ENCODE measurements at regions not wholly inside any gene's neighbourhood (a gene's known extent, or its start where the extent isn't known, plus 50 kb on each side); places are given as distances from the start of the nearest gene placed in this dataset.

DNA sequence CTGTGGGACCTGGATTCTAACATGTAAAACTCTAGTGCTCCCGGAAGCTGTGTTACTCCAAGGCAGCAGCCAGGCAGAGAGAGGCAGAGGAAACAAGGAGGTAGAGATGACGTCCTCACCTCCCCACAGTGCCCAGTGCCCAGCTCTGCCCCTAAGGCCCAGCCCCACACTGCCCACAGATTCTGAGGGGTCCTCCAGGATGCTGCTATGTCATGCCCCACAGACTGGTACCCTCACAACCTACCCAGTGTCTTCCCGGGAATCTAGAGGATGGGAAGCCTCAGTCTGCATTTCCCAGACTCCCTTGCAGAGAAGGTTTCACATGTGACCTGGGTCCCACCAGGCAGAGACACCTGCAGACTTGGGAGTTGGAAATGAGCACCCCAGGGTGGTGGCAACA, 75.9 kb upstream of the PCSK6 start:
- H3K4me3 ChIP-seq (replicated peaks; ENCODE audit: insufficient read depth, low read length): no peak overlapping the region
- no peak for DNase-seq (ENCODE audit: low read depth in 1 of 2, low spot score in 1 of 2)
- no peak overlapping the region for H3K27ac ChIP-seq (replicated peaks)
- TF ChIP-seq POLR2AphosphoS5 (IDR thresholded peaks at IDR 0.05; ENCODE audit: low read depth) (no peak), GABPA (IDR thresholded peaks at IDR 0.05; ENCODE audit: low read depth) (no peak), SPI1 (IDR thresholded peaks at IDR 0.05; ENCODE audit: borderline replicate concordance, low read depth) (no peak)
- TF ChIP-seq, protein P1, sequence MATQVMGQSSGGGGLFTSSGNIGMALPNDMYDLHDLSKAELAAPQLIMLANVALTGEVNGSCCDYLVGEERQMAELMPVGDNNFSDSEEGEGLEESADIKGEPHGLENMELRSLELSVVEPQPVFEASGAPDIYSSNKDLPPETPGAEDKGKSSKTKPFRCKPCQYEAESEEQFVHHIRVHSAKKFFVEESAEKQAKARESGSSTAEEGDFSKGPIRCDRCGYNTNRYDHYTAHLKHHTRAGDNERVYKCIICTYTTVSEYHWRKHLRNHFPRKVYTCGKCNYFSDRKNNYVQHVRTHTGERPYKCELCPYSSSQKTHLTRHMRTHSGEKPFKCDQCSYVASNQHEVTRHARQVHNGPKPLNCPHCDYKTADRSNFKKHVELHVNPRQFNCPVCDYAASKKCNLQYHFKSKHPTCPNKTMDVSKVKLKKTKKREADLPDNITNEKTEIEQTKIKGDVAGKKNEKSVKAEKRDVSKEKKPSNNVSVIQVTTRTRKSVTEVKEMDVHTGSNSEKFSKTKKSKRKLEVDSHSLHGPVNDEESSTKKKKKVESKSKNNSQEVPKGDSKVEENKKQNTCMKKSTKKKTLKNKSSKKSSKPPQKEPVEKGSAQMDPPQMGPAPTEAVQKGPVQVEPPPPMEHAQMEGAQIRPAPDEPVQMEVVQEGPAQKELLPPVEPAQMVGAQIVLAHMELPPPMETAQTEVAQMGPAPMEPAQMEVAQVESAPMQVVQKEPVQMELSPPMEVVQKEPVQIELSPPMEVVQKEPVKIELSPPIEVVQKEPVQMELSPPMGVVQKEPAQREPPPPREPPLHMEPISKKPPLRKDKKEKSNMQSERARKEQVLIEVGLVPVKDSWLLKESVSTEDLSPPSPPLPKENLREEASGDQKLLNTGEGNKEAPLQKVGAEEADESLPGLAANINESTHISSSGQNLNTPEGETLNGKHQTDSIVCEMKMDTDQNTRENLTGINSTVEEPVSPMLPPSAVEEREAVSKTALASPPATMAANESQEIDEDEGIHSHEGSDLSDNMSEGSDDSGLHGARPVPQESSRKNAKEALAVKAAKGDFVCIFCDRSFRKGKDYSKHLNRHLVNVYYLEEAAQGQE (IDR thresholded peaks at IDR 0.05; ENCODE audit: insufficient replicate concordance, low read depth): no peak
- TF ChIP-seq, protein P2, sequence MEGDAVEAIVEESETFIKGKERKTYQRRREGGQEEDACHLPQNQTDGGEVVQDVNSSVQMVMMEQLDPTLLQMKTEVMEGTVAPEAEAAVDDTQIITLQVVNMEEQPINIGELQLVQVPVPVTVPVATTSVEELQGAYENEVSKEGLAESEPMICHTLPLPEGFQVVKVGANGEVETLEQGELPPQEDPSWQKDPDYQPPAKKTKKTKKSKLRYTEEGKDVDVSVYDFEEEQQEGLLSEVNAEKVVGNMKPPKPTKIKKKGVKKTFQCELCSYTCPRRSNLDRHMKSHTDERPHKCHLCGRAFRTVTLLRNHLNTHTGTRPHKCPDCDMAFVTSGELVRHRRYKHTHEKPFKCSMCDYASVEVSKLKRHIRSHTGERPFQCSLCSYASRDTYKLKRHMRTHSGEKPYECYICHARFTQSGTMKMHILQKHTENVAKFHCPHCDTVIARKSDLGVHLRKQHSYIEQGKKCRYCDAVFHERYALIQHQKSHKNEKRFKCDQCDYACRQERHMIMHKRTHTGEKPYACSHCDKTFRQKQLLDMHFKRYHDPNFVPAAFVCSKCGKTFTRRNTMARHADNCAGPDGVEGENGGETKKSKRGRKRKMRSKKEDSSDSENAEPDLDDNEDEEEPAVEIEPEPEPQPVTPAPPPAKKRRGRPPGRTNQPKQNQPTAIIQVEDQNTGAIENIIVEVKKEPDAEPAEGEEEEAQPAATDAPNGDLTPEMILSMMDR (IDR thresholded peaks at IDR 0.05; ENCODE audit: insufficient read depth, low read length): no peak
- no peaks in the 10 kb centered on the region for H3K27me3 ChIP-seq (ENCODE audit: insufficient read depth, poor library complexity, severe bottlenecking)

DNA sequence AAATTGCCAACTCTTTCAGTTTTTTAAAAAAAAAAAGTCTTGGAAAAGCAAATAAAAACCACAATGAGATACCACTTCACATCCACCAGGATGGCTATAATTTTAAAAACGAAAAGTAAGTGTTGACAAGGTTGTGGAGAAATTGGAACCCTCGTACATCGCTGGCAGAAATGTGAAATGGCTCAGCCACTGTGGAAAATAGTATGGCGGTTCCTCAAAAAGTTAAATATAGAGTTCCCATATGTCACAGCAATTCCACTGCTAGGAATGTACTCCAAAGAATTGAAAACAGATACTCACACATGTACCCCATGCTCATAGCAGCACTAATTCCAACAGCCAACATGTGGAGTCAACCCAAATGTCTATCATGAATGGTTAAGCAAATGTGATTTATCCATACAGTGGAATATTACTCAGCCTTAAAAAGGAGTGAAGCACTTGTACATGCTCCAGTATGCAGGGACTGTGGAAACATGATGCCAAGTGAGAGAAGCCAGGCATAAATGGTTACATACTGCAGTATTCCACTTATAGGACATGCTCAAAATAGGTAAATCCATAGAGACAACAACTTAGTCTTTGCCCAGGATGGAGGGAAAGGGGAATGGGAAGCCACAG, 73.8 kb upstream of the PCSK6 start:
- Histone ChIP-seq H3K27ac (replicated peaks) (no peak overlapping the region), H3K27me3 (ENCODE audit: insufficient read depth, poor library complexity, severe bottlenecking) (no peaks in the 10 kb centered on the region), H3K4me3 (replicated peaks; ENCODE audit: insufficient read depth, low read length) (no peak overlapping the region)
- DNase-seq (ENCODE audit: low read depth in 1 of 2, low spot score in 1 of 2): no peak
- TF ChIP-seq, protein P1 (IDR thresholded peaks at IDR 0.05; ENCODE audit: insufficient replicate concordance, low read depth): no peak
- TF ChIP-seq POLR2AphosphoS5 (IDR thresholded peaks at IDR 0.05; ENCODE audit: low read depth) (no peak), GABPA (IDR thresholded peaks at IDR 0.05; ENCODE audit: low read depth) (no peak)

DNA sequence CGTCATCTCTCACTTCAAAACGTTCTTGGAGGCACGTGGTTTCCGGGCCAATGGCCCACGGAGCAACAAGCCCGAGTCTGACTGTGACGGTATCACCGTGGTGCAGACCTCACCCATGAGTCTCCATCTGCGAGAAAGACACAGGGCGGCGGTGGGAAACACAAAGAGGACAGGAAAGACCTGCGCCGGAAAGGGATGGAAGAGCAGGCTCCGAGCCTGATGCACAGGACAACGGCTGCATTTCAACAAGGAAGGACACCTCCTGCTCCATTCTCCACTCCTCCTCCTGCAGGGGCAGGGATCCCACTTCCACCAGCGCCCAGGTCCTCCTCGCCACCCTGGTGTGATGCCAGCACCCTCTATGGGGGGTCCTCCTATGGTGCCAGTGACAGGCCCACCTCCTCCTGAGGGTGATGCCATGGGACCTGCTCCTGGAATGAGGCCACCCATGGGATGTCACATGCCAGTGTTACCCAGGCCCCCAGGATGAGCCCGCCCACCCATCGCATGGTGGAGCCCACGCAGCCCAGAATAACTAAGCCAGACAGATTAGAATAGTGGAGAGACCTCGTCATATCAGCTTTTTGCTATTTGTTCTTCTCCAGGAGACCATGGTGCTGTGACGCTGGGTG, 73.0 kb upstream of the PCSK6 start:
- Histone ChIP-seq H3K27ac (replicated peaks) (no peak overlapping the region), H3K4me3 (replicated peaks; ENCODE audit: insufficient read depth, low read length) (no peak overlapping the region), H3K27me3 (ENCODE audit: insufficient read depth, poor library complexity, severe bottlenecking) (no peaks in the 10 kb centered on the region)
- DNase-seq (ENCODE audit: low read depth in 1 of 2, low spot score in 1 of 2): no peak
- TF ChIP-seq GABPA (IDR thresholded peaks at IDR 0.05; ENCODE audit: low read depth) (no peak), SPI1 (IDR thresholded peaks at IDR 0.05; ENCODE audit: borderline replicate concordance, low read depth) (no peak), POLR2AphosphoS5 (IDR thresholded peaks at IDR 0.05; ENCODE audit: low read depth) (no peak)
- TF ChIP-seq, protein P2 (IDR thresholded peaks at IDR 0.05; ENCODE audit: insufficient read depth, low read length): no peak
- TF ChIP-seq, protein P1 (IDR thresholded peaks at IDR 0.05; ENCODE audit: insufficient replicate concordance, low read depth): no peak

Measured in HL-60 (cell line).